GM03348 (cell line): ENCODE measurements at regions not wholly inside any gene's neighbourhood (a gene's known extent, or its start where the extent isn't known, plus 50 kb on each side); places are given as distances from the start of the nearest gene placed in this dataset.

Experiments
- DNase-seq: peaks from one replicate; pipeline ENCODE4 v3.0.0; 2012; ENCODE audit warnings: low spot score

DNA sequence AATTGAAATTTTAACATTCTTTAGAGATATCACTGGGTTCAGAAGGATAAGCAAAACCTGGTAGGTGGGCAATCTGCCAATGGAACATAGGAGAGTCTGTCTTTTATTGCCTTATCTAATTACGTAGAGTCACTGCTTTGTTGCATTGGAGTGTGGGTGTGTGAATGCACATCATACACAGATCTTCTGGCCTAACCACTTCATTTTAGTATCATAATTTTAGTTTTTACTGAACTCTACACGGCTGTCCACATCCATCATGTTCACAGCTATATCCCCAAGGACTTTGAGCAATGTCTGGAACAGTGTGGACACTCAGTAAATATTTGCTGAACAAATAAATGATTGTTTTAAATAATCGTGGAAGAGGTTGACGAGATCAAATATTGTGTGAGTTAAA is 104.6 kb upstream of the AKIRIN2 start:
- DNase-seq: no peak

DNA sequence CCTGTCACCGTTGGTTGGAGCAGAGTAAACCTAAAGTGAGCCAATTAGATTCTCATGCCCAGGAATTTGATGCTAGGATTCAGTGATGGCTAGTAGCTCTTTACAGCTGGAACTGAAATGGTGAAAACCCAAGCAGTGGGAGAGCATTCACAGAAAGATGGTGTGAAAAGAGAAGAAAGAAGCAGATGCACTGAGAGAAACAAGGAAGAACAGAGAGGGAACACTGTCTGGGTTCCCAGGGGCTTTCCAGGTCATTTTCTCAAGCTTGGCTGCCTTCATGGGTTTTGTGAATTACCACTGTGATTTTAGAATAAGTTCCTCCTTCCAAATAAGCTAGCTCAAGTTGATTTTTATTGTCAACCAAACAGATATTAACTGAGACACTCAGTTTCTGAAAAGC is 104.1 kb upstream of the AKIRIN2 start:
- DNase-seq: no peak

GRCh38 chr6:87803791-87804190 is 101.8 kb upstream of the AKIRIN2 start:
- no peak for DNase-seq

DNA sequence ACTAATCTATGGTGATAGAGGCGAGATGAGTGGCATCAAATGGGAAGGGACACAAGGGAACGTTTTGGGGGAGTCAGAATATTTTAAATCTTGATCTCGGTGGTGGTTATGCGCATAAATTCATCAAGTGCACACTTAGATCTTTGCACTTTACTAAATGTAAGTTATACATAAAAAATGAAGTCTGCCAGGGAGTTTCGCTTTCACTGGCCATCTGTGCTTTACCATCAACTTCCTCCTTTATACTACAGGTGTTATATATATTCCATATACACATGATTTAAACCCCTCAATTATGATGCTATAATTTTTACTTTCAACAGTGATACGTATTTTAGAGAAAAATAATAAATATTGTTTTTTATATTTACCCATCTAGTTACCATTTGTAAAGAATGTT is 97.6 kb upstream of the AKIRIN2 start:
- no peak for DNase-seq

DNA sequence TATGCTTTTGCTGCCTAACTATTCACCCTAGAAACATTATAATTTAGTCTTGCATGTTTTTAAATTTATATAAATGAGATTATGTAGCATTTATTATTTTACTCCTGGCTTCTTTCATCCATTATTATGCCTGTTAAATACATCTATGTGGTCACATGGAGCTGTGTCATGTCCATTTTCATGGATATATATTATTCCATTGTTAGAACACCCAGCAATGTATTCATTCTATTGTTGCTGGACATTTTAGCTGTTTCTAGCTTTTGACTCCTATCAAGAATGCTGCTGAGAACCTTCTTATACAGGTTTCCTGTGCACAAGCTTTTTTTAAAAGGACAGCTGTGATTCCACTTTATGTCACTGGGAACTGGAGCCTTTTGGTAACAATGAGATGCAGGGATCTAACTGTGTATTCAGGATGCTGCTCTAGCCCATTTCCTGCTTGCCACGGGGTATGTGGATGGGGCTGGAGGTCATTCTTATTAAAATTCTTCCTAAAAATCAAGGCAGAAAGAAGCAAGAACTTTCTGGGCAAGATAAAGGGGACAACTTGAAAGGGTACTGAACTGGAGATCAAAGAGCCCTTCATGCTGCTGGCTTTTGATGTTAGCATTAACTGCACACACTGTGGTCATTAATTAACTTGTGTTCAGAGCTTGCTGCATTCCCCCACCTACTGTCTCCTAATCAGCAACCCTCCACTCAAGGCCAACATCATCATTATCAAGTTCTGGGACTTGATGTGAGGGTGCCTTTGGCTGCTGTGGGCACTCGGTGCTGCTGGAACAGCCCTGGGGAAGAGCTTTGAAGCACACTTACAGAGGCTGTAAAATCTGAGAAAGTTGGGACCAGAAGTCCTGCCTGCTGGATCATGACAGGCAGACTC is 96.6 kb upstream of the AKIRIN2 start:
- DNase-seq: no peak

DNA sequence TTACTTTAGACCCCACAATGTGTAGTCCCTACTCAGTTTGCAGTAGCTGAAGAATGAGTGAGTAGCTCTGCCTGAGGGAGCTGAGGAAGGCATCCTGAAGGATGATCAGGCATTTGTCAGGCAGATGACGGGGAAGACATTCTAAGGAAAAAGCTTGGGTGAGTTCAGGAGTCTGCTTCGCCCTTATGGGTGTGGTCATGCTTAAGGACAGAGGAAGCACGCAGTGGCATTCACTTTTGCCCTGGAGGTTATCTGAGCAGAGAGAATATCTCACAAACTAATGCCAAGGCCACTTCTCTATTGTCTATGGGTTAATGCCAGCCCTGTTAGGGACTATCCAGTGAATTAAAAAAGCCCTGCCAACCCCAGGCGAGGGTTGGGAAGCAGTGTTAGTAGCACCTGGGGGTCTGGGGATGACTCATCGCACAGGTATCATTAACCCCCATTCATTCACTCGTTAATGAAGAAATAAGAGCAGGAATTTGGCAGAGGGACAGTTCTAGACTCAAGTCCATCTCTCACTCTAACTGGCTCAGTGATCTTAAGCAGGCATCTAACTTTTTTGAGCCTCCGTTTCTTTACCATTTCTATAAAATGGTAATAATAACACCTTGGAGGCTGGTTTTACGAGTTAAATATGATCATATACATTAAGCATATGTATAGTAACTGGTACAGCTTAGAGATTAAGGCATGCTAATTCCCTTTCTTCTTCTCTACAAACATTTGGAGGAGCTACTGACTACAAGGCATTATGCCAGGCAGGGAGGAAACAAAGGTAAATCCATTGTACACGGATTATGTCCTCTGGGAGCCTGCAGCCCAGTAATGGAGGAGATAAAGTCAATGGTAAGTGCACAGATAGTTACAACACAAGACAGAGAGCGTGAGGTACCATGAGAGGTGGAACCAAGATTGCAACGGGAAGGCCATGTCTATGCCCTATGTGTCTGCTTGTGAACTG is 93.2 kb upstream of the AKIRIN2 start:
- no peak for DNase-seq

DNA sequence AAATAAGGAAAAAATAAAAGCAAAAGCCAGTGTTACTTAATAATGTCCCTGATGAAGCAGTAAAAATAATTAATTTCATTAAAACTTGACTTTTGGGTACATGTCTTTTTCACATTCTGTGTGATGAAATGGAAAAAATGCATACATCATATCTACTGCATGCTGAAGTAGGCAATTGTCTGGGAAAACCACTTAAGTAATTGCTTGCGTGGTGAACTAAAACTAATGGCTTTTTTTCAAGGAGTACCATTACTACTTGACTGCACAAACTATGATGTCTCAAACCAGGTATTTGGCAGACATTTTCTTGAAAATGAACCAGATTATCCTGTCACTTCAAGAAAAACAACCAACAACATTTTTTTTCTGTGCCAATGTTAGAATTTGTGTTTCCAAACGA is 91.3 kb upstream of the AKIRIN2 start:
- DNase-seq: no peak

- no peak for DNase-seq
Observed at GRCh38 chr6:87791982-87792381, 89.9 kb upstream of the AKIRIN2 start.

- no peak for DNase-seq
Observed at GRCh38 chr6:87791485-87791884, 89.5 kb upstream of the AKIRIN2 start.

DNA sequence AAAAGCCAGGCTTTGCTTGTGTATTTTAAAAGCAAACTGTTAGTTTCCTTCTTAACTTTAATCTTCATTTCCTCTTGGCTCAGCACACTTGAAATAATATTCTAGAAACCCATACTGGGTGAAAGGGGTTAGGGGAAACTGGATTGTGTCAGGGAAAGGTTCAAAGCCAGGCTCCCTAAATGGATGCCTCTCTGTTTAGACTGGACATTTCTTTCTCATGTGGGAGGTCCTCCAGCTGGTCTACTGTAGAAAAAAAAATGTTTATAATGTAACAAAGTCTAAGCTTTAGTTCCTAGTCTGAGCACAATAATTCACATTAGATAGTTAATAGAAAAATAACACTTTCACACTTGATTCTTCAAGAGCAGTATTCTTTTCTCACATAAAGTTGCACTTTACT is 89.0 kb upstream of the AKIRIN2 start:
- DNase-seq: no peak

- DNase-seq: no peak
Observed at GRCh38 chr6:87789900-87790290, 87.9 kb upstream of the AKIRIN2 start.

DNA sequence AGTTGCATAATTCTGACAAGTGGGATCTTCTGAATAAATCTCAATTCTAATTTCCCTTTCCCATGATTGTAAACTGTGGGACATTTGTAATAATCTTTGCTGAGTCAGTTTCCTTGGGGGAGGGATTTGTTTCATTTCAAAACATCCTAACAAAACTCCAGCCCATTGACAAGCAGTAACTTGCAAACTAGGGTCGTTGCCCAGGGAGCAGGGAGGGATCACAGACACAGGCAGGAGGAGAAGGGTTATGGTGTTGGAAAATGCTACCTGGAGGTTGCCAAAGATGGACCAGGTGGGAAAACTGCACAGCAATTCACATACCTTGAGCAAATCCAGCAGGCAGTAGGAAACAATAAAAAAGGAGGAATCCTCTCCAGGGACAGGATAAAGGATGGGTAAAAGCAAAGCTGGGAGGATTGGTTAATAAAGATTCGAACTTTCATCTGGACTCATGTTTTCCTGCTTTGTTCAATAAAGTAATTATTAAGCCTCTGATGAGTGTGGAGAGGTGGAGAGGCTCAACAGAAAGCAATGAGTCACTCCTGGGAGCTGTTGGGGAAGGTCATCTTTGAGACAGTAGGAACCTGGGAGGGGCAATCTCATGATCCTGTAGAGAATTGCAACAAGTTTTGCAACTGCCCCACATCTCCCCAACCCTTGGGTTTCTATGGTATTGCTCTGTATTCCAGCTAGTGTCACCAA is 87.3 kb upstream of the AKIRIN2 start:
- DNase-seq: peak; percentile 68

- DNase-seq: no peak
Observed at GRCh38 chr6:87788141-87788540, 86.1 kb upstream of the AKIRIN2 start.

DNA sequence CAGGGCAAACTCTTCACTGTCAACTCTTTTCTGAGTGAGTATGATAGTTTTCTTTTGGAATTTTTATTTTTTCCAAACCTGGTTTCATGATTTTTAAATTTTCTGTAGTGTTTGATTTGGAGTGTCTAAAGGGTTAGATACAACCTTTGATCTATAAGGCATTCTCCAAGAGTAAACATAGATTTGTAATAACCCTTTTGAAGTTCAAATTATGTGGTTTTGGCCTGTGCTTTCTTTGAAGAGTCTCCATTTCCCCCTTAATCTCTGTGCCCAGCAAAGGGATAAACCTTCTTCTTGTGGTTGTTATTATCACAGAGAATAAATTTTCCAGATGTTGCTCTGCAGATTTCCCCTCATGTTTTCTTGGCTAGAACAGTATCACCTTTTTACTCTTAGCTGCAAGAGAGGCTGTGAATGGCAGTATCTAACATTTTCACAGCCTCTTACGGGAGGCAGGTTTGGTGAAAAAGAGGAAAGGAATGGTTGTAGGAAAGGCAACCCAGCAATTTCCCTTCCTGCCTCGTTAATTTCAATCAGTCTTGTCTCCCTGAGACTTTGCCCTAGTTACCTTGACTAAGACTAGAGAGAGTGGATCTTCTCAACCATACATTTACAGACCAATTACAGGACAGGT is 83.3 kb upstream of the AKIRIN2 start:
- no peak for DNase-seq

- DNase-seq: no peak
Observed at GRCh38 chr6:87784690-87785089, 82.7 kb upstream of the AKIRIN2 start.

DNA sequence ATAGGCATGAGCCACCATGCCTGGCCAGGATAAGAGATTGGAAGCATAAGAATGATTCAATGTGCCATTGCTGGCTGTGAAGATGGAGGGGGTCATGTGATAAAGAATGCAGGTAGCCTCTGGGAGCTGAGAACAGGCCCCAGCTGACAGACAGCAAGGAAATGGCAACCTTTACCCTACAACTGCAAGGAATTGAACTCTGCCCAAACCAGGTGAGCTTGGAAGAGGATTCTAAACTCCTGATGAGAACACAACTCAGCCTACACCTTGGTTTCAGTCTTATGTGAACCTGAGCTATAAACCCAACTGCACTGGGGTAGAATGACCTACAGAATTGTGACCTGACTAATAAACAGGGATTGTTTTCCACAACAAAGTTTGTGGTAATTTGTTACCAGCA is 82.0 kb upstream of the AKIRIN2 start:
- DNase-seq: no peak

DNA sequence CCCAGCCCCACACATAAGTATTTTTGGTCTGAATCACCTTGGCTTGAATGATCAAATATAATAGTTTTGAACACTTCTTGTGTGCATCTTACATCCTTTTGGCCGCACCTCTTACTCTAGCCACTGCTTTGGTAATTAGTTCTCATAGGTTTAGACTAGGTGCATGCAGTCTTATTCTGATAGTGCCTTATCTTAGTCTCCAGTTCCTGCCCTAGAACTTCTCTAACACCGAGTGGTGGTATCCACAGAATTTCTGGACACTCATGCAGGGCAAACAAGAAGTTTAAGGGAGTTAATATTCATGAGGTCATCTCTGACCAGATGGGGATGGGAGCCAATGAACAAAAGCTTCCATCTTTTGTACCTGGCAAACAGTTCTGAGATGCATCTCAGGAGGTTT is 77.5 kb upstream of the AKIRIN2 start:
- no peak for DNase-seq

- DNase-seq: no peak
Observed at GRCh38 chr6:87772597-87773530, 70.8 kb upstream of the AKIRIN2 start.

- no peak for DNase-seq
Observed at GRCh38 chr6:87767478-87767877, 65.4 kb upstream of the AKIRIN2 start.

DNA sequence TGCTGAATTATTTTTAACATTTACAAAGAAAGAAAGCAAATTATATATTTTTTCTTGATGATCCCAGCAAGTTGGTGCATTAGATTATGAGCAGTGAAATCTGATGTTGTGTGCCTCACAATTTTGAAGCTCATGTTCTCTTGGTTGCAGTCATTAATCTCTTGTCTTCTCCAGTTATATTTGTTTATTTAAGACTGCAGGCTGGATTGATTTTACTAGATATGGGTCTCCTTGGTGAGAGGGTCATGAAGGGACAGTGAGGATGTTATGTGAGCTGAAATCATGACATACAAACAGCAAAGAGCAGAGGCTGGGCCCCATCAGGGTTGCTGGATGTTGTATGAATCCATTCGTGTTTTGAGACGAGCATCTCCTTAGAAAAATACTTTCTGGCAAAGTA is 64.2 kb upstream of the AKIRIN2 start:
- DNase-seq: no peak

GRCh38 chr6:87763901-87764300 is 61.9 kb upstream of the AKIRIN2 start:
- no peak for DNase-seq
